GM06990 (cell line): ENCODE measurements at regions not wholly inside any gene's neighbourhood (a gene's known extent, or its start where the extent isn't known, plus 50 kb on each side); places are given as distances from the start of the nearest gene placed in this dataset.

Source experiments
- DNase-seq: peaks from one replicate; pipeline ENCODE4 v3.0.0-alpha.2; 2011; ENCODE audit not compliant: insufficient read length; ENCODE audit errors: extremely low read depth
- H3K27me3 ChIP-seq: replicated peaks from 2 replicates; pipeline ENCODE4 v1.6.0; 2011; ENCODE audit warnings: low read length; ENCODE audit not compliant: control insufficient read depth, insufficient read depth
- H3K36me3 ChIP-seq: 2 replicates; pipeline ENCODE4 v1.5.1; 2011; ENCODE audit warnings: low read length; ENCODE audit not compliant: control insufficient read depth, insufficient read depth
- H3K4me3 ChIP-seq: replicated peaks from 2 replicates; pipeline ENCODE4 v1.5.1; 2011; ENCODE audit warnings: low read depth, mild to moderate bottlenecking, control low read depth, low read length
- TF ChIP-seq, protein P1 (sequence below): IDR thresholded peaks from 2 replicates; pipeline ENCODE4 v1.5.1; 2011; ENCODE audit warnings: low read length, control low read depth, mild to moderate bottlenecking, inconsistent platforms; ENCODE audit not compliant: insufficient read depth, poor library complexity, severe bottlenecking

GRCh38 chr3:177838766-177839350 lies 641.6 kb upstream of the TBL1XR1 start:
- DNase-seq, result no peak
- Histone ChIP-seq H3K27me3 (no peaks in the 10 kb centered on the region), H3K36me3 (no peaks in the 10 kb centered on the region), H3K4me3 (no peak overlapping the region)
- TF ChIP-seq, protein P1, sequence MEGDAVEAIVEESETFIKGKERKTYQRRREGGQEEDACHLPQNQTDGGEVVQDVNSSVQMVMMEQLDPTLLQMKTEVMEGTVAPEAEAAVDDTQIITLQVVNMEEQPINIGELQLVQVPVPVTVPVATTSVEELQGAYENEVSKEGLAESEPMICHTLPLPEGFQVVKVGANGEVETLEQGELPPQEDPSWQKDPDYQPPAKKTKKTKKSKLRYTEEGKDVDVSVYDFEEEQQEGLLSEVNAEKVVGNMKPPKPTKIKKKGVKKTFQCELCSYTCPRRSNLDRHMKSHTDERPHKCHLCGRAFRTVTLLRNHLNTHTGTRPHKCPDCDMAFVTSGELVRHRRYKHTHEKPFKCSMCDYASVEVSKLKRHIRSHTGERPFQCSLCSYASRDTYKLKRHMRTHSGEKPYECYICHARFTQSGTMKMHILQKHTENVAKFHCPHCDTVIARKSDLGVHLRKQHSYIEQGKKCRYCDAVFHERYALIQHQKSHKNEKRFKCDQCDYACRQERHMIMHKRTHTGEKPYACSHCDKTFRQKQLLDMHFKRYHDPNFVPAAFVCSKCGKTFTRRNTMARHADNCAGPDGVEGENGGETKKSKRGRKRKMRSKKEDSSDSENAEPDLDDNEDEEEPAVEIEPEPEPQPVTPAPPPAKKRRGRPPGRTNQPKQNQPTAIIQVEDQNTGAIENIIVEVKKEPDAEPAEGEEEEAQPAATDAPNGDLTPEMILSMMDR, result no peak

DNA sequence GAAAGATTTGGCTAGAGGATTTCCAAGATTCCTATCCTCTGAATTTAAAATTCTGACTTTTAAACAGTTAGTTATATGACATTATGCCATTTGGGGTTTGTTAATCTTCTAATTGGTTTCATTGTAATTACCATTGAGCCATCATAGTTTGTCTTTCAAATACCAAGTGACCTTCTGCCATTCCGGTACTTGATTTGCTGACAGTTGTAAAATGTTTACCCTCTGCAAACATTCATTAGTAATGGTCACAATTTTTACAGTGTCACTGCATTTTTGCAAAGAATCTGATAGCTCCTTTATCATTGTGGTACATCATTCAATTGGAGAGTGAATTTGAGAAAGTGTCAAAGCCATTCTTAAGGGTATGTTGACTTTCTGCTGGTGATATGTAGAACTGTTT lies 645.0 kb upstream of the TBL1XR1 start:
- TF ChIP-seq, protein P1, result no peak
- no peak for DNase-seq
- no peaks in the 10 kb centered on the region for H3K36me3 ChIP-seq

GRCh38 chr3:177842743-177843734 lies 645.8 kb upstream of the TBL1XR1 start:
- H3K4me3 ChIP-seq, result no peak overlapping the region
- no peaks in the 10 kb centered on the region for H3K36me3 ChIP-seq
- TF ChIP-seq, protein P1, result no peak
- DNase-seq, result no peak
- no peaks in the 10 kb centered on the region for H3K27me3 ChIP-seq

More for the DNA sequence above, 645.0 kb upstream of the TBL1XR1 start:
- Histone ChIP-seq H3K27me3 (no peaks in the 10 kb centered on the region), H3K4me3 (no peak overlapping the region)

GRCh38 chr3:177852001-177852807 lies 654.9 kb upstream of the TBL1XR1 start:
- no peaks in the 10 kb centered on the region for H3K36me3 ChIP-seq
- H3K27me3 ChIP-seq, result no peaks in the 10 kb centered on the region
- no peak for DNase-seq
- no peak overlapping the region for H3K4me3 ChIP-seq
- TF ChIP-seq, protein P1, result no peak

DNA sequence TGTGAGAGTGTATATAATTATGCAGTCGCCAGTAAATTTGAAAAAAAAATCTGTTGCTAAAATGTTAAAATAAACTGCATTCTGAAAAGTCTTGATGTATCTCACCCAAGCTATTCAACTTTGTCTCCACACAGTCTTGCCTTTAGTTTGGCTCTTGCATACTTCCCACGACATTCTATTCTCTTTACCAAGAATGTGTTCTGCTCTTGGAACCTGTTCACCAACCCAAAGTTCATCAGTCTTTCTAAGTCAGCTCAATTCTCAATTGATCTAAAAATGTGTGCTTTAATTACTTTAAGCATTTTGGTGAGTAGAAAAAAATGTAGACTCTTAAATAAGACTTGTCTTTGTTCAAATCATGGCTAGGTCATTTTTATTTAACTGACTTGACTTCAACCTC lies 657.7 kb upstream of the TBL1XR1 start:
- Histone ChIP-seq H3K36me3 (no peaks in the 10 kb centered on the region), H3K27me3 (no peaks in the 10 kb centered on the region; the same call in 1 of the 2 replicates), H3K4me3 (no peak overlapping the region)
- TF ChIP-seq, protein P1, result no peak
- no peak for DNase-seq
